Gastrocnemius medialis (tissue), 4 donors: ENCODE measurements at regions not wholly inside any gene's neighbourhood (a gene's known extent, or its start where the extent isn't known, plus 50 kb on each side); places are given as distances from the start of the nearest gene placed in this dataset.

Source experiments
- CTCF ChIP-seq, 5 experiments: fragments of 450-650 bp in 3 of 5; fragments of 200-600 bp in 2 of 5; sonication (generic) in 2 of 5; IDR thresholded peaks in 4 of 5; conservative IDR thresholded peaks in 1 of 5; 1 replicate in 4 of 5; 2 replicates in 1 of 5; pipeline ENCODE4 v1.5.1; 2016 to 2019; ENCODE audit warnings: antibody characterized with exemption in 5 of 5, mild to moderate bottlenecking in 3 of 5, moderate library complexity in 3 of 5
- POLR2A ChIP-seq, 2 donors: fragments of 450-650 bp; IDR thresholded peaks; one replicate each; pipeline ENCODE4 v1.6.1; 2017; ENCODE audit warnings: antibody characterized with exemption in 2 of 2, mild to moderate bottlenecking in 2 of 2, moderate library complexity in 2 of 2

DNA sequence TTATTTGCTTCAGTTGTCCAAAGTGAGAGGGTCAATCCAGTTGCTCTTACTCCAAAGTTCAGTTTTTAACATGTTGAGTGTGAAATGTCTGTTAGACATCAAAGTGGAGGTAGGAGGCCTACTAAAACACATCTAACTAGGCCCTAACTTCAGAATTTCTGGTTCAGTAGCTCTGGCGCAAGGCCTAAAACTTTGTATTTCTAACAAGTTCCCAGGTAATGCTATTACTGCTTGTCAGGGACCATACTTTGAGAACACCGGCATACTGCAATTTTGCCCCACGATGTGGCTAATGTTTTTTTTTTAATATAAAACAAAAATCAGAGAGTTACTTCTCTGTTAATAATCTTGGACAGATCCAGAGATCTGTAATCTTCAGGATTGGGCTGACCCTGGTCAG, 72.4 kb upstream of the LRRC55 start:
- TF ChIP-seq POLR2A (IDR thresholded peaks at IDR 0.05) (no peak), CTCF (IDR thresholded peaks at IDR 0.05 in 4 of 5, conservative IDR thresholded peaks at IDR 0.05 in 1 of 5) (no peak)
